HEK293 (cell line): ENCODE measurements at regions not wholly inside any gene's neighbourhood (a gene's known extent, or its start where the extent isn't known, plus 50 kb on each side); places are given as distances from the start of the nearest gene placed in this dataset.

Experiments
- CTCF ChIA-PET: fragments of 350-600 bp; formaldehyde crosslinking; extraction: SDS; loops from one replicate; lab custom pipeline; 2021; ENCODE audit warnings: antibody characterized with exemption; lab: Yijun Ruan, JAX
- POLR2A ChIA-PET: fragments of 300-600 bp; formaldehyde crosslinking; extraction: SDS; loops from one replicate; lab custom pipeline; 2020; ENCODE audit warnings: antibody characterized with exemption, inconsistent platforms; lab: Yijun Ruan, JAX
- H3K27ac ChIP-seq: fragments of 200-500 bp; sonication (Bioruptor generic); 2 replicates; pipeline ENCODE4 v1.5.1; 2014; ENCODE audit warnings: low read depth, low read length, control low read depth, inconsistent platforms; ENCODE audit errors: extremely low read depth
- H3K36me3 ChIP-seq, 2 experiments: fragments of 200-500 bp in 1 of 2; sonication (Bioruptor generic) in 1 of 2; 1 replicate in 1 of 2; 2 replicates in 1 of 2; pipeline ENCODE4 v1.5.1; 2014 to 2017; ENCODE audit warnings: inconsistent platforms in 2 of 2, low read length in 2 of 2; ENCODE audit not compliant: control insufficient read depth in 2 of 2, insufficient read depth in 1 of 2
- H3K4me1 ChIP-seq: fragments of 200-500 bp; sonication (Bioruptor generic); 2 replicates; pipeline ENCODE4 v1.5.1; 2014; ENCODE audit warnings: mild to moderate bottlenecking, low read length, inconsistent platforms; ENCODE audit not compliant: control insufficient read depth, insufficient read depth
- H3K4me3 ChIP-seq: 2 replicates; pipeline ENCODE4 v1.5.1; 2011; ENCODE audit warnings: low read depth, mild to moderate bottlenecking, control low read depth, low read length, moderate library complexity
- H3K9me3 ChIP-seq: fragments of 200-500 bp; sonication (Bioruptor generic); 2 replicates; pipeline ENCODE4 v1.5.1; 2014; ENCODE audit warnings: low read depth, low read length, inconsistent platforms; ENCODE audit not compliant: control insufficient read depth, insufficient read depth
- GLI4 ChIP-seq: fragments of 450-650 bp; formaldehyde crosslinking; IDR thresholded peaks from 2 replicates; pipeline ENCODE4 v1.5.1; 2016; ENCODE audit warnings: missing biosample characterization, missing genetic modification characterization
- KLF16 ChIP-seq: fragments of 450-650 bp; formaldehyde crosslinking; IDR thresholded peaks from 2 replicates; pipeline ENCODE4 v1.5.1; 2017; ENCODE audit warnings: missing biosample characterization, missing genetic modification characterization
- TRIM28 ChIP-seq: IDR thresholded peaks from 2 replicates; pipeline ENCODE4 v1.6.1; 2011; ENCODE audit warnings: low read length, control low read depth, borderline replicate concordance
- ZFP41 ChIP-seq: fragments of 450-650 bp; formaldehyde crosslinking; IDR thresholded peaks from 2 replicates; pipeline ENCODE4 v1.5.1; 2016; ENCODE audit warnings: missing biosample characterization, missing genetic modification characterization, borderline replicate concordance
- ZFP69B ChIP-seq: fragments of 450-650 bp; formaldehyde crosslinking; IDR thresholded peaks from 2 replicates; pipeline ENCODE4 v1.5.1; 2016; ENCODE audit warnings: missing biosample characterization, missing genetic modification characterization
- ZNF23 ChIP-seq: fragments of 450-650 bp; formaldehyde crosslinking; IDR thresholded peaks from 2 replicates; pipeline ENCODE4 v1.5.1; 2016; ENCODE audit warnings: missing biosample characterization, missing genetic modification characterization, borderline replicate concordance
- ZNF26 ChIP-seq: fragments of 450-650 bp; formaldehyde crosslinking; IDR thresholded peaks from 2 replicates; pipeline ENCODE4 v1.5.1; 2016; ENCODE audit warnings: missing biosample characterization, missing genetic modification characterization
- ZNF266 ChIP-seq: fragments of 450-650 bp; formaldehyde crosslinking; IDR thresholded peaks from 2 replicates; pipeline ENCODE4 v1.5.1; 2016; ENCODE audit warnings: missing biosample characterization, missing genetic modification characterization, low read depth
- ZNF394 ChIP-seq: fragments of 450-650 bp; formaldehyde crosslinking; IDR thresholded peaks from 2 replicates; pipeline ENCODE4 v1.5.1; 2016; ENCODE audit warnings: missing biosample characterization, missing genetic modification characterization, mild to moderate bottlenecking, moderate library complexity, borderline replicate concordance
- ZNF404 ChIP-seq: fragments of 450-650 bp; formaldehyde crosslinking; IDR thresholded peaks from 2 replicates; pipeline ENCODE4 v1.5.1; 2017; ENCODE audit warnings: missing biosample characterization, missing genetic modification characterization
- ZNF416 ChIP-seq: fragments of 450-650 bp; formaldehyde crosslinking; IDR thresholded peaks from 2 replicates; pipeline ENCODE4 v1.5.1; 2016; ENCODE audit warnings: missing biosample characterization, missing genetic modification characterization
- ZNF510 ChIP-seq: fragments of 450-650 bp; formaldehyde crosslinking; IDR thresholded peaks from 2 replicates; pipeline ENCODE4 v1.5.1; 2018; ENCODE audit warnings: mild to moderate bottlenecking, missing genetic modification characterization, missing biosample characterization; ENCODE audit not compliant: insufficient replicate concordance
- ZNF549 ChIP-seq: fragments of 450-650 bp; IDR thresholded peaks from 2 replicates; pipeline ENCODE4 v1.5.1; 2018; ENCODE audit warnings: missing biosample characterization, missing genetic modification characterization, mild to moderate bottlenecking, inconsistent platforms, moderate library complexity
- ZNF600 ChIP-seq: fragments of 450-650 bp; formaldehyde crosslinking; IDR thresholded peaks from 2 replicates; pipeline ENCODE4 v1.5.1; 2016; ENCODE audit warnings: missing biosample characterization, missing genetic modification characterization
- ZNF624 ChIP-seq: fragments of 450-650 bp; formaldehyde crosslinking; IDR thresholded peaks from 2 replicates; pipeline ENCODE4 v1.5.1; 2017; ENCODE audit warnings: missing biosample characterization, missing genetic modification characterization
- ZNF639 ChIP-seq: fragments of 450-650 bp; formaldehyde crosslinking; IDR thresholded peaks from 2 replicates; pipeline ENCODE4 v1.5.1; 2016; ENCODE audit warnings: missing biosample characterization, missing genetic modification characterization
- ZSCAN30 ChIP-seq: fragments of 450-650 bp; IDR thresholded peaks from 2 replicates; pipeline ENCODE4 v1.5.1; 2018; ENCODE audit warnings: missing biosample characterization, mild to moderate bottlenecking, missing genetic modification characterization, moderate library complexity
- TF ChIP-seq, protein P1 (sequence below): fragments of 450-650 bp; formaldehyde crosslinking; IDR thresholded peaks from 2 replicates; pipeline ENCODE4 v1.5.1; 2016; ENCODE audit warnings: missing biosample characterization, missing genetic modification characterization
- TF ChIP-seq, protein P2 (sequence below): fragments of 450-650 bp; formaldehyde crosslinking; IDR thresholded peaks from 2 replicates; pipeline ENCODE4 v1.5.1; 2017; ENCODE audit warnings: missing biosample characterization, missing genetic modification characterization
- TF ChIP-seq, protein P3 (sequence below): fragments of 450-650 bp; formaldehyde crosslinking; IDR thresholded peaks from 2 replicates; pipeline ENCODE4 v1.5.1; 2016; ENCODE audit warnings: missing biosample characterization, missing genetic modification characterization

GRCh38 chr5:167285591-167285990 is 1005.9 kb upstream of the WWC1 start:
- H3K36me3 ChIP-seq: no peaks in the 10 kb centered on the region
- no peak overlapping the region for H3K4me3 ChIP-seq
- ChIA-PET POLR2A (no interaction called here), CTCF (no interaction called here)
- H3K9me3 ChIP-seq: no peaks in the 10 kb centered on the region
- H3K27ac ChIP-seq: no peak overlapping the region
- no peak for TF ChIP-seq KLF16
- no peak for TF ChIP-seq ZNF549 (tag by site-specific recombination)
- no peak for TF ChIP-seq ZNF266 (tag by site-specific recombination)
- TF ChIP-seq ZNF404 (tag by site-specific recombination): no peak
- no peak for TF ChIP-seq ZNF639
- no peak for TF ChIP-seq ZNF394 (tag by site-specific recombination)
- TF ChIP-seq ZNF624 (tag by site-specific recombination): no peak
- no peak for TF ChIP-seq ZNF26 (tag by site-specific recombination)
- TF ChIP-seq ZNF416: no peak
- TF ChIP-seq, protein P1, sequence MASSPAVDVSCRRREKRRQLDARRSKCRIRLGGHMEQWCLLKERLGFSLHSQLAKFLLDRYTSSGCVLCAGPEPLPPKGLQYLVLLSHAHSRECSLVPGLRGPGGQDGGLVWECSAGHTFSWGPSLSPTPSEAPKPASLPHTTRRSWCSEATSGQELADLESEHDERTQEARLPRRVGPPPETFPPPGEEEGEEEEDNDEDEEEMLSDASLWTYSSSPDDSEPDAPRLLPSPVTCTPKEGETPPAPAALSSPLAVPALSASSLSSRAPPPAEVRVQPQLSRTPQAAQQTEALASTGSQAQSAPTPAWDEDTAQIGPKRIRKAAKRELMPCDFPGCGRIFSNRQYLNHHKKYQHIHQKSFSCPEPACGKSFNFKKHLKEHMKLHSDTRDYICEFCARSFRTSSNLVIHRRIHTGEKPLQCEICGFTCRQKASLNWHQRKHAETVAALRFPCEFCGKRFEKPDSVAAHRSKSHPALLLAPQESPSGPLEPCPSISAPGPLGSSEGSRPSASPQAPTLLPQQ (tag by site-specific recombination): no peak
- TF ChIP-seq ZFP41 (tag by site-specific recombination): no peak
- TF ChIP-seq, protein P2, sequence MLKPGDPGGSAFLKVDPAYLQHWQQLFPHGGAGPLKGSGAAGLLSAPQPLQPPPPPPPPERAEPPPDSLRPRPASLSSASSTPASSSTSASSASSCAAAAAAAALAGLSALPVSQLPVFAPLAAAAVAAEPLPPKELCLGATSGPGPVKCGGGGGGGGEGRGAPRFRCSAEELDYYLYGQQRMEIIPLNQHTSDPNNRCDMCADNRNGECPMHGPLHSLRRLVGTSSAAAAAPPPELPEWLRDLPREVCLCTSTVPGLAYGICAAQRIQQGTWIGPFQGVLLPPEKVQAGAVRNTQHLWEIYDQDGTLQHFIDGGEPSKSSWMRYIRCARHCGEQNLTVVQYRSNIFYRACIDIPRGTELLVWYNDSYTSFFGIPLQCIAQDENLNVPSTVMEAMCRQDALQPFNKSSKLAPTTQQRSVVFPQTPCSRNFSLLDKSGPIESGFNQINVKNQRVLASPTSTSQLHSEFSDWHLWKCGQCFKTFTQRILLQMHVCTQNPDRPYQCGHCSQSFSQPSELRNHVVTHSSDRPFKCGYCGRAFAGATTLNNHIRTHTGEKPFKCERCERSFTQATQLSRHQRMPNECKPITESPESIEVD (tag by site-specific recombination): no peak
- TF ChIP-seq ZFP69B (tag by site-specific recombination): no peak
- TF ChIP-seq ZSCAN30 (tag by site-specific recombination): no peak
- no peak for TF ChIP-seq GLI4
- TF ChIP-seq ZNF600 (tag by site-specific recombination): no peak
- TF ChIP-seq ZNF510: no peak
- no peak for TF ChIP-seq TRIM28
- TF ChIP-seq, protein P3, sequence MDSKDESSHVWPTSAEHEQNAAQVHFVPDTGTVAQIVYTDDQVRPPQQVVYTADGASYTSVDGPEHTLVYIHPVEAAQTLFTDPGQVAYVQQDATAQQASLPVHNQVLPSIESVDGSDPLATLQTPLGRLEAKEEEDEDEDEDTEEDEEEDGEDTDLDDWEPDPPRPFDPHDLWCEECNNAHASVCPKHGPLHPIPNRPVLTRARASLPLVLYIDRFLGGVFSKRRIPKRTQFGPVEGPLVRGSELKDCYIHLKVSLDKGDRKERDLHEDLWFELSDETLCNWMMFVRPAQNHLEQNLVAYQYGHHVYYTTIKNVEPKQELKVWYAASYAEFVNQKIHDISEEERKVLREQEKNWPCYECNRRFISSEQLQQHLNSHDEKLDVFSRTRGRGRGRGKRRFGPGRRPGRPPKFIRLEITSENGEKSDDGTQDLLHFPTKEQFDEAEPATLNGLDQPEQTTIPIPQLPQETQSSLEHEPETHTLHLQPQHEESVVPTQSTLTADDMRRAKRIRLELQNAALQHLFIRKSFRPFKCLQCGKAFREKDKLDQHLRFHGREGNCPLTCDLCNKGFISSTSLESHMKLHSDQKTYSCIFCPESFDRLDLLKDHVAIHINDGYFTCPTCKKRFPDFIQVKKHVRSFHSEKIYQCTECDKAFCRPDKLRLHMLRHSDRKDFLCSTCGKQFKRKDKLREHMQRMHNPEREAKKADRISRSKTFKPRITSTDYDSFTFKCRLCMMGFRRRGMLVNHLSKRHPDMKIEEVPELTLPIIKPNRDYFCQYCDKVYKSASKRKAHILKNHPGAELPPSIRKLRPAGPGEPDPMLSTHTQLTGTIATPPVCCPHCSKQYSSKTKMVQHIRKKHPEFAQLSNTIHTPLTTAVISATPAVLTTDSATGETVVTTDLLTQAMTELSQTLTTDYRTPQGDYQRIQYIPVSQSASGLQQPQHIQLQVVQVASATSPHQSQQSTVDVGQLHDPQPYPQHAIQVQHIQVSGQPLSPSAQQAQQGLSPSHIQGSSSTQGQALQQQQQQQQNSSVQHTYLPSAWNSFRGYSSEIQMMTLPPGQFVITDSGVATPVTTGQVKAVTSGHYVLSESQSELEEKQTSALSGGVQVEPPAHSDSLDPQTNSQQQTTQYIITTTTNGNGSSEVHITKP (tag by site-specific recombination): no peak
- TF ChIP-seq ZNF23 (tag by site-specific recombination): no peak
- H3K4me1 ChIP-seq: no peaks in the 10 kb centered on the region
